PFSK-1 (cell line): ENCODE measurements at regions not wholly inside any gene's neighbourhood (a gene's known extent, or its start where the extent isn't known, plus 50 kb on each side); places are given as distances from the start of the nearest gene placed in this dataset.

Source experiments
- FOXP2 ChIP-seq: optimal IDR thresholded peaks from 2 replicates; pipeline ENCODE3; 2011; ENCODE audit warnings: borderline replicate concordance, control low read depth, inconsistent platforms; ENCODE audit not compliant: insufficient read depth; ENCODE audit errors: extremely low read length, extremely low read depth
- POLR2AphosphoS5 ChIP-seq: IDR thresholded peaks from 2 replicates; pipeline ENCODE4 v1.6.1; 2012; ENCODE audit warnings: low read depth, mild to moderate bottlenecking, control low read depth, low read length, moderate library complexity
- SIN3A ChIP-seq: IDR thresholded peaks from 2 replicates; pipeline ENCODE4 v1.6.1; 2012; ENCODE audit warnings: mild to moderate bottlenecking, low read length, moderate library complexity, borderline replicate concordance; ENCODE audit not compliant: insufficient read depth
- TAF1 ChIP-seq: IDR thresholded peaks from 2 replicates; pipeline ENCODE4 v1.6.1; 2012; ENCODE audit warnings: low read length, control low read depth, borderline replicate concordance; ENCODE audit not compliant: insufficient read depth
- TF ChIP-seq, protein P1 (sequence below), 2 experiments: IDR thresholded peaks; 2 replicates each; pipeline versions ENCODE4 v1.6.1 to v1.8.0; 2011 to 2012; ENCODE audit warnings: low read depth in 2 of 2, low read length in 2 of 2, control low read depth in 1 of 2, inconsistent platforms in 1 of 2, mild to moderate bottlenecking in 1 of 2, moderate library complexity in 1 of 2; ENCODE audit not compliant: insufficient read depth in 1 of 2

DNA sequence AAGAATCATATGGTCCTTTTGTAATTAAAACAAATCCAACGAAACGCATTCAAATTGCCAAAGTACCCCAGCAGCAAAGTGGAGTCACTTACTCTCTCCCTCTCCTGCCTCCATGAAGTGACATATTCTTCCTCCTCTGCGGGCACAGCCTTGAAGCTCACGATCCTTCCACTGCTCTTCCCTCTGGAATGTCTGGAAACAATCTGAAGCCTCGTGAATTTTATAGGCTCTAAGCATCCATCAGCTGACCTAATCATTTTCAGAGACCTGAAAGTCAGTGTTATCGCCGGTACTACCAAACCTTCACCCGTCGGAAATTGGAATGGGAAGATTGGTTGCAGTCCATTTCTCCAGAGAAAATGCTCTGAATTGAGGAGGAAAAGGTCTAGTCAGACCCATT lies 134.5 kb upstream of the FOXF1 start:
- no peak for TF ChIP-seq TAF1
- TF ChIP-seq, protein P1, sequence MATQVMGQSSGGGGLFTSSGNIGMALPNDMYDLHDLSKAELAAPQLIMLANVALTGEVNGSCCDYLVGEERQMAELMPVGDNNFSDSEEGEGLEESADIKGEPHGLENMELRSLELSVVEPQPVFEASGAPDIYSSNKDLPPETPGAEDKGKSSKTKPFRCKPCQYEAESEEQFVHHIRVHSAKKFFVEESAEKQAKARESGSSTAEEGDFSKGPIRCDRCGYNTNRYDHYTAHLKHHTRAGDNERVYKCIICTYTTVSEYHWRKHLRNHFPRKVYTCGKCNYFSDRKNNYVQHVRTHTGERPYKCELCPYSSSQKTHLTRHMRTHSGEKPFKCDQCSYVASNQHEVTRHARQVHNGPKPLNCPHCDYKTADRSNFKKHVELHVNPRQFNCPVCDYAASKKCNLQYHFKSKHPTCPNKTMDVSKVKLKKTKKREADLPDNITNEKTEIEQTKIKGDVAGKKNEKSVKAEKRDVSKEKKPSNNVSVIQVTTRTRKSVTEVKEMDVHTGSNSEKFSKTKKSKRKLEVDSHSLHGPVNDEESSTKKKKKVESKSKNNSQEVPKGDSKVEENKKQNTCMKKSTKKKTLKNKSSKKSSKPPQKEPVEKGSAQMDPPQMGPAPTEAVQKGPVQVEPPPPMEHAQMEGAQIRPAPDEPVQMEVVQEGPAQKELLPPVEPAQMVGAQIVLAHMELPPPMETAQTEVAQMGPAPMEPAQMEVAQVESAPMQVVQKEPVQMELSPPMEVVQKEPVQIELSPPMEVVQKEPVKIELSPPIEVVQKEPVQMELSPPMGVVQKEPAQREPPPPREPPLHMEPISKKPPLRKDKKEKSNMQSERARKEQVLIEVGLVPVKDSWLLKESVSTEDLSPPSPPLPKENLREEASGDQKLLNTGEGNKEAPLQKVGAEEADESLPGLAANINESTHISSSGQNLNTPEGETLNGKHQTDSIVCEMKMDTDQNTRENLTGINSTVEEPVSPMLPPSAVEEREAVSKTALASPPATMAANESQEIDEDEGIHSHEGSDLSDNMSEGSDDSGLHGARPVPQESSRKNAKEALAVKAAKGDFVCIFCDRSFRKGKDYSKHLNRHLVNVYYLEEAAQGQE (IDR thresholded peaks at IDR 0.05; ENCODE audit: insufficient read depth in 1 of 2, low read depth in 2 of 2, low read length in 2 of 2) = no peak
- no peak for TF ChIP-seq SIN3A
- TF ChIP-seq POLR2AphosphoS5 = no peak
- no peak for TF ChIP-seq FOXP2

DNA sequence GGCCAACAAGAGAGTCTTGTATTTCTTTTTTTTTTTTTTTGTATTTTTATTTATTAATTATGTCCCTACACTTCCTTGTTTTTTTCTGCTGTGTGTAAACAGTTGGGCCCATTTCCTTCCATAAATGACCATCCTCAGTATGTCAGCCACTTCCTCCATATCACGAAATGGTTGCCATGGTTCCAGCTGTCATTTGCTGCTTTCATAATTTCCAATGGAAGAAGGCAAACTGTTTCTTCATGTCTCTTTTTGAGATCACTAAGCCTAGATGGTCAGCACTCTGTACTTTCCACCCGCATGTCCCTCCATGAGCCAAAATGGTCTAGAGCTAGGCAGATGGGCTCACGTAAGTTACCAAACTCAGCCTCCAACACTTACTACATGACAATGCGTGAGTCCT lies 133.5 kb upstream of the FOXF1 start:
- TF ChIP-seq POLR2AphosphoS5 (no peak), TAF1 (no peak), FOXP2 (no peak), SIN3A (no peak)
- TF ChIP-seq, protein P1 (IDR thresholded peaks at IDR 0.05; ENCODE audit: insufficient read depth in 1 of 2, low read depth in 2 of 2, low read length in 2 of 2) = no peak

DNA sequence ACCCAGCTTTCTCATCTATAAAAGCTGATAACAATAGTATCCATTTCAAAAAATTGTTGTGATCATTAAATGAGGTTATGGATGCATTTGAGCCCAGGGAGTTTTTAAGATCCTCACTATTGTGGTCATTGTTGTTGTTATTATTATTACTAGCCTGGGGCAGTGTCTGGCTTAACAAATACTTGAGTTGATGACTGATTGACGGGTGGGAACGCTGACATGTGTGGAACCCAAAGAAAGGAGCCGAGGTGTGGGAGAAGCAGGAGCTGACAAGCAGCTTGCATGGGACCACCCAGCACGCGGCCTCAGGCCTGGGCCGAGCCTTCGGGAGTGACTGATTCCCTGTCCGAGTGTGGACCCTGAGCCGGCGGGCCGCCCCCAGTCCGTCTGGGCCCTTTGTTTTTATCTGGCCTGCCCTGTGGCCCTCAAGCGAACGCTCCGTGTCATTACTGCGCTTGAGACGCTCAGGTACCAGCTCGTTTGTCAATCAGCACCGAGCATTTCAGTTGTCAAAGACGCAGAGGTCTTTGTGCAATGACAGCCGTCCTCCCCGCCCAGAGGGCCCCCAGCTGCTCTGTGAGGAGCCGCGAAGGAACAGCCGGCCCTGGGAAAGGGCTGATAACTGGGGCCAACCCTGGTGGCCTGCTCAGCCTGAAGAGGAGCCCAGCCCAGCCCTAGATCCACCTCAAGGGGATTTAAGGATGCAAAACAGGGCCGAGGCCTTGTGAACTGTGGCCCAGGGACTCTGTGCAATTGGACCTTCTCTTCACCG lies 132.9 kb upstream of the FOXF1 start:
- TF ChIP-seq POLR2AphosphoS5 = no peak
- TF ChIP-seq FOXP2 = no peak
- TF ChIP-seq SIN3A = no peak

DNA sequence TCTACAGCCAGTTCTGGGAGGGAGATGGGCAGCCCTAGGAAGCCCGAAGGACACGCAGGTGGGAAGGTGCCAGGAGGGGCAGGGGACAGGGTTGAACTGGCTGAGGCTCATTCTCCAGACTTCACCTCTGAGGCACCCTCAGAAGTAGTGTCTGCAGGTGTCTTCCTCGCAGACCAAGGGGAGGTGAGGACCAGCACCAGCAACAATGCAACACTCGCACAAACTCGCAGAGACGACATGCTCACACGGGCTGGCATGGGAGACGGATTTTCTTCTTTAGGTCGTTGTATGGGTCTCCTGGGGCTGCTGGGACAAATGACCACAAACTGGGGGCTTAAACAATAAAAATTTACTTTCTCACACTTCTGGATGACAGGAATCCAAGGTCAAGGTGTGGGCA lies 132.2 kb upstream of the FOXF1 start:
- TF ChIP-seq, protein P1 (IDR thresholded peaks at IDR 0.05; ENCODE audit: insufficient read depth in 1 of 2, low read depth in 2 of 2, low read length in 2 of 2) = no peak
- TF ChIP-seq TAF1 (no peak), SIN3A (no peak), POLR2AphosphoS5 (no peak), FOXP2 (no peak)

DNA sequence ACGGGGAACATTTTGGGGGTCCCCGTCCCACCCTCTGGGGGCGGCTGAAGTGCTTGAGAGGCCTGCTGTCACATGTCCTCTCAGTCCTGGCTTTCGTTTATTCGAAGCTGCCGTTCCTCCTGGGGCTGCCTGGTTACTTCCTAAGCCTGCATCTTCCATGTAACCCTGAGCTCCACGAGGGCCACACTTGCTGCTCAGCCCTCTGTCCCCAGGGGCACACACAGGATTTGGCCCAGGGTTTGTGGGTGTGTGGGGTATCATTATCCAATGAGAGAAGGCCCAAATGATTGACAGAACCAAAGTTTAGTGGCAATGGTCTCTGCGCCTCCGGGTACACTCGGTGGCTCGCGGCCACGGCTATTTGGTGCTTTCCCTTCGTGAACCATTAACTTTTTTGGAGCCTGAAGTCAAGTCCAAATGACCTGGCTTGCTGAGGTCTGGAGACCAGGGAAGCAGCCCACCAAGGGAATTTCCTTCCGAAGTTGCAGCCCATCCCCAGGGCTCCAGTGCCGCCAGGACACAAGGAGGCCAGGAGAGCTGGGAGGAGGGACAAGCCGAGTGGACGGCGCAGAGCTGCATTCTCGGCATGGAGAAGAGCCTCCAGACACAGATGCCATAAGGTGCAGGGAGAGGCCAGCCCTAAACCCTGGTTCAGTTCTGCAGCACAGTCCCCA lies 131.4 kb upstream of the FOXF1 start:
- TF ChIP-seq FOXP2 = no peak
- TF ChIP-seq SIN3A = no peak
- no peak for TF ChIP-seq POLR2AphosphoS5

DNA sequence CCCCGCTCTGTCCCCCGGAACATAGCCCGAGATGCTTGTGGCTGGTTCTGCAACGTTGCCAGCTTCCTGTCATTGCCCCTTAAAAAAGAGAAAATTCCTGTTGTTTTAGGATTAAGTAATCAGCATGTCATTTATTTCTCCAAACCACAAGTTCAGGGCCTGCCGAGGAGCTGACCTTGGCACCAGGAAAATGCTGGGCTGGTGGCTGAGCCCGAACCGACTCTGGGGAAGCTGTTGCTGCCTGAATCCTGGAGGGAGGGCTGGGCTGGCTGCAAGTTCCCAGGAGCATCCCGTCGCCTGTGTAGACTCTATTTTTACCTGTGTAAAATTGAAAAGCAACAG lies 130.9 kb upstream of the FOXF1 start:
- TF ChIP-seq, protein P1 (IDR thresholded peaks at IDR 0.05; ENCODE audit: insufficient read depth in 1 of 2, low read depth in 2 of 2, low read length in 2 of 2) = no peak
